Keratinocyte (primary cell): ENCODE measurements at regions not wholly inside any gene's neighbourhood (a gene's known extent, or its start where the extent isn't known, plus 50 kb on each side); places are given as distances from the start of the nearest gene placed in this dataset.

Source experiments
- EZH2 ChIP-seq: IDR thresholded peaks from one replicate; pipeline ENCODE4 v1.6.1; 2012; ENCODE audit warnings: inconsistent platforms, mild to moderate bottlenecking, low read length, moderate library complexity
- TF ChIP-seq, protein P1 (sequence below), 3 experiments: IDR thresholded peaks in 1 of 3; conservative IDR thresholded peaks in 1 of 3; optimal IDR thresholded peaks in 1 of 3; 2 replicates in 2 of 3; 3 replicates in 1 of 3; pipeline versions ENCODE3 to v1.5.1; 2011; ENCODE audit warnings: low read length in 3 of 3, mild to moderate bottlenecking in 3 of 3, moderate library complexity in 2 of 3, control low read depth in 1 of 3, inconsistent platforms in 1 of 3; ENCODE audit not compliant: insufficient read depth in 2 of 3; ENCODE audit errors: extremely low read depth in 1 of 3

DNA sequence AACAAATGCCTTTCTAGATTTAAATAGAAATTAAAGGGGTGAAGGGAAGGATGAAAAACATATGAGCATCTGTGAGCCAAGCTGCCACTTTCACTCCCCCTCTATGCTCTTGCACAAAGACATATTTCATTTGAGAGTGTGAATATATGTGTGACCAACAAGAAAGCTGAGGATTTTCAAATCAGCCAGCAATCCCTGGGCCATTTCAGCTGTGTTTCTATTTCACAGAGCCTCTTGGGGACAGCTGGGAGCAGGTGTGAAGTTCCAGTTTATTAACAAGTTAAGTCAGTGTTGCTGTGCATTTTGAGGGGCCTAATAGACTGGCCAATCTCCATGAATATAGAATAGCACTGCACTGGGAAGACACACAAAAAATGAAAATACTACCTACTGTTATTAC is 248.7 kb upstream of the RGMB start:
- TF ChIP-seq, protein P1, sequence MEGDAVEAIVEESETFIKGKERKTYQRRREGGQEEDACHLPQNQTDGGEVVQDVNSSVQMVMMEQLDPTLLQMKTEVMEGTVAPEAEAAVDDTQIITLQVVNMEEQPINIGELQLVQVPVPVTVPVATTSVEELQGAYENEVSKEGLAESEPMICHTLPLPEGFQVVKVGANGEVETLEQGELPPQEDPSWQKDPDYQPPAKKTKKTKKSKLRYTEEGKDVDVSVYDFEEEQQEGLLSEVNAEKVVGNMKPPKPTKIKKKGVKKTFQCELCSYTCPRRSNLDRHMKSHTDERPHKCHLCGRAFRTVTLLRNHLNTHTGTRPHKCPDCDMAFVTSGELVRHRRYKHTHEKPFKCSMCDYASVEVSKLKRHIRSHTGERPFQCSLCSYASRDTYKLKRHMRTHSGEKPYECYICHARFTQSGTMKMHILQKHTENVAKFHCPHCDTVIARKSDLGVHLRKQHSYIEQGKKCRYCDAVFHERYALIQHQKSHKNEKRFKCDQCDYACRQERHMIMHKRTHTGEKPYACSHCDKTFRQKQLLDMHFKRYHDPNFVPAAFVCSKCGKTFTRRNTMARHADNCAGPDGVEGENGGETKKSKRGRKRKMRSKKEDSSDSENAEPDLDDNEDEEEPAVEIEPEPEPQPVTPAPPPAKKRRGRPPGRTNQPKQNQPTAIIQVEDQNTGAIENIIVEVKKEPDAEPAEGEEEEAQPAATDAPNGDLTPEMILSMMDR (optimal IDR thresholded peaks at IDR 0.05 in 1 of 3, IDR thresholded peaks at IDR 0.05 in 1 of 3, conservative IDR thresholded peaks at IDR 0.05 in 1 of 3; ENCODE audit: extremely low read depth in 1 of 3, insufficient read depth in 2 of 3, low read length in 3 of 3), result no peak
- no peak for TF ChIP-seq EZH2
